Heart right ventricle (tissue), 16 donors: ENCODE measurements at regions not wholly inside any gene's neighbourhood (a gene's known extent, or its start where the extent isn't known, plus 50 kb on each side); places are given as distances from the start of the nearest gene placed in this dataset.
A peak's percentile ranks its signal among the peaks of the same experiment; 100 is the strongest.
"Not testable (repeated sequence)": the region's sequence is repeated elsewhere in the genome, so short reads cannot be mapped to it uniquely, and the experiment has no call there.

Source experiments
- ATAC-seq, 8 donors: fragments of 200-7000 bp; cut with Tn5 transposase; one replicate each; pipeline ENCODE4 v1.9.1; 2020; ENCODE audit warnings: mild to moderate bottlenecking in 8 of 8, moderate library complexity in 8 of 8, moderate number of reproducible peaks in 1 of 8
- DNase-seq, 2 donors: peaks; one replicate each; pipeline ENCODE4 v3.0.0-alpha.2; 2020
- H3K27ac ChIP-seq, 10 donors: fragments of 200-600 bp; sonication (generic) in 2 of 10; one replicate each; pipeline versions ENCODE4 v1.5.0 to v1.8.0; 2020 to 2022; ENCODE audit warnings: mild to moderate bottlenecking in 3 of 10
- H3K27me3 ChIP-seq, 7 donors: fragments of 200-600 bp; one replicate each; pipeline ENCODE4 v1.8.0; 2021 to 2022; ENCODE audit warnings: mild to moderate bottlenecking in 2 of 7
- H3K36me3 ChIP-seq, 9 donors: fragments of 200-600 bp; sonication (generic) in 1 of 9; one replicate each; pipeline versions ENCODE4 v1.5.0 to v1.8.0; 2020 to 2022; ENCODE audit warnings: mild to moderate bottlenecking in 2 of 9
- H3K4me1 ChIP-seq, 9 donors: fragments of 200-600 bp; sonication (generic) in 1 of 9; one replicate each; pipeline versions ENCODE4 v1.5.0 to v1.8.0; 2020 to 2022; ENCODE audit warnings: mild to moderate bottlenecking in 4 of 9
- H3K4me3 ChIP-seq, 10 donors: fragments of 200-600 bp; sonication (generic) in 2 of 10; one replicate each; pipeline versions ENCODE4 v1.5.0 to v1.8.0; 2020 to 2022; ENCODE audit warnings: mild to moderate bottlenecking in 7 of 10, moderate library complexity in 2 of 10
- H3K9me3 ChIP-seq, 11 donors: fragments of 200-600 bp in 10 of 11; sonication (generic) in 2 of 11; one replicate each; pipeline versions ENCODE4 v1.5.0 to v1.8.0; 2013 to 2022; ENCODE audit warnings: mild to moderate bottlenecking in 2 of 11, control low read depth in 1 of 11, moderate library complexity in 1 of 11
- CTCF ChIP-seq, 9 donors: fragments of 200-600 bp; sonication (generic) in 2 of 9; IDR thresholded peaks; one replicate each; pipeline versions ENCODE4 v1.5.0 to v1.8.0; 2021 to 2022; ENCODE audit warnings: antibody characterized with exemption in 9 of 9, mild to moderate bottlenecking in 5 of 9, moderate library complexity in 1 of 9
- WGBS, 2 donors: extraction: QIAGEN DNeasy Blood & Tissue Kit; methylation state at CpG; one replicate each; pipeline ENCODE4 v1.1.7; 2013; ENCODE audit warnings: inconsistent platforms in 1 of 2; 5-methylcytosine and 5-hydroxymethylcytosine counted together
- intact Hi-C, 10 donors: fragments of 100-400 bp; cut with DNase I; formaldehyde crosslinking; loops; one replicate each; pipeline versions ENCODE4 v1.11.1 to v1.14.2; 2022
- donor health status: Arrhythmogenic right ventricular cardiomyopathy.
- donor health status: ischemic (EF 13 %, LVEDD 7.1; RV severe dilation, severe dysfunction).
- donor health status: healthy with polysubstance abuse.
- donor health status: DM: no; HTN: yes; CAD: no.
- donor health status: DM: no; HTN: no; CAD: no.
- donor health status: ischemic (EF 25% LVEDD 6.9; RV normal size, moderate dysfunction).
- donor health status: ischemic (EF 25% LVEDD 5.7; RV mildly dilated, moderate dysfunction).
- donor health status: healthy.
- donor health status: DM: yes; HTN: yes; CAD: no.
- donor health status: Ischemic cardiomyopathy.
- donor health status: ischemic (EF 35%, LVEDD 5.7; RV mildly dilated, moderate dysfunction).
- donor health status: nonischemic (EF 11% LVEDD 7.7; RV severe dilation, severe dysfunction).
- donor health status: DM: yes; HTN: yes; CAD: no.
- donor health status: PGD.
- donor health status: ischemic (EF 29% LVEDD 5.4; RV normal size, mild dysfunction).
- donor health status: nonischemic (EF 23%, LVEDD 6.1; RV moderate dilation, normal function).

DNA sequence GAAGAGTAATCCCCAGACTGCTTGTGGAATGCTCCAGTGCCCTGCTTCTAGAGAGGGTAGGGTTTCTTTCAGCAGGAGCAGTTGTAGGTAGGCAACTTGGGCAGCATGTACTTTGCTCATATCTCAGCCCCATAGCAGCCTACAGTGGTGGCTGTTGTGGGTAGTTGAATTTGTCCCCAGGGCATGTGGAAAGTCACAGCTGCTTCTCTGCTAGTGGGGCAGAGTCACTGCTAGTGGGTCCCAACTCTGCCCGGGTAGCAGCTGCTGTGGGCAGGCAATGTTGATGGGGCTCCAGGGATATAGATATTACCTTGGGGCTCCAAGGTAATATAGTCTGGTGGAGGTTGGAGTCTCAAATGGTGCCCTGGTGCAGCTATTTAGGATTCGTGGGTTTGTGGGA, 174.5 kb downstream of the OTOL1 start:
- Histone ChIP-seq H3K27me3 (no peaks in the 10 kb centered on the region), H3K4me3 (no peak overlapping the region), H3K4me1 (no peaks in the 10 kb centered on the region), H3K9me3 (peaks cover 0 to 24% (median 8%) of the 10 kb centered on the region in 11 donors), H3K36me3 (no peaks in the 10 kb centered on the region), H3K27ac (no peak overlapping the region)
- DNase-seq: no peak
- no peak for TF ChIP-seq CTCF (IDR thresholded peaks at IDR 0.05)
- 75 to 79% methylated on average over 2 of the region's 2 CpGs for WGBS, 2 donors
- ATAC-seq: no peak
- intact Hi-C loops: no loop called here

GRCh38 chr3:161672478-161672877, 175.9 kb downstream of the OTOL1 start:
- Histone ChIP-seq H3K4me3 (no peak overlapping the region), H3K9me3 (peaks cover 0 to 24% (median 8%) of the 10 kb centered on the region in 11 donors), H3K4me1 (no peaks in the 10 kb centered on the region), H3K27me3 (no peaks in the 10 kb centered on the region), H3K27ac (no peak overlapping the region), H3K36me3 (no peaks in the 10 kb centered on the region)
- intact Hi-C loops: no loop called here
- TF ChIP-seq CTCF (IDR thresholded peaks at IDR 0.05): no peak
- 45 to 61% methylated on average over 4 of the region's 4 CpGs for WGBS, 2 donors
- ATAC-seq (peak; percentile 35 to 99 (median 78)), DNase-seq (peak; percentile 4 to 18)

DNA sequence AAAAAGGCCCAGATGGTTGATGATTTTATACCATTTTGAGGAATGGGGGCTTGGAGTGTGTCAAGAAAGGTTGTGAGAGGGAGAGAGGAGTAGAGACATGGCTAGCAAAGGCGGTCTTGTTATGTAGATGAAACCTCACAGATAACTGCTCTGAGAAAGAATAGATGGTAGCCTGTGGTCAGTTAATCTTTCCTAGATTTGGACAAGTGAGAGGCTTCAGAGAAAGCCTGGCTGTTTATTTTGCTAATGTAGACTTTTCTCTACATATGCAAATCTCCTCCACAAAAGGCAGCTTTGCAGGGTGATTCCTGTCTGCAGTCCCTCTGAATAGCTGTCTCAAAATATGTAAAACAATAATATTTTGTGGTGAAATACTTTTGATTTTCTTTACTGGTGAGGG, 177.3 kb downstream of the OTOL1 start:
- no peaks in the 10 kb centered on the region for H3K27me3 ChIP-seq
- intact Hi-C loops: no loop called here

GRCh38 chr3:161674402-161674801, 177.8 kb downstream of the OTOL1 start:
- no peaks in the 10 kb centered on the region for H3K36me3 ChIP-seq
- DNase-seq: no peak
- no peak for TF ChIP-seq CTCF (IDR thresholded peaks at IDR 0.05)
- H3K27ac ChIP-seq: no peak overlapping the region
- ATAC-seq: no peak
- H3K9me3 ChIP-seq: peaks cover 0 to 14% (median 4%) of the 10 kb centered on the region in 11 donors
- H3K4me1 ChIP-seq: no peaks in the 10 kb centered on the region
- intact Hi-C loops: no loop called here
- H3K4me3 ChIP-seq: no peak overlapping the region
- no peaks in the 10 kb centered on the region for H3K27me3 ChIP-seq

More for the DNA sequence above, 177.3 kb downstream of the OTOL1 start:
- Histone ChIP-seq H3K4me1 (no peaks in the 10 kb centered on the region), H3K4me3 (no peak overlapping the region), H3K27ac (no peak overlapping the region), H3K9me3 (peaks cover 0 to 19% (median 8%) of the 10 kb centered on the region in 11 donors), H3K36me3 (no peaks in the 10 kb centered on the region)
- no peak for TF ChIP-seq CTCF (IDR thresholded peaks at IDR 0.05)
- ATAC-seq (no peak), DNase-seq (no peak)
- WGBS, 2 donors: 85% methylated on average over 1 of the region's 1 CpG

- DNase-seq, ATAC-seq, H3K27ac ChIP-seq, intact Hi-C loops, H3K4me3 ChIP-seq, H3K36me3 ChIP-seq, H3K4me1 ChIP-seq, H3K9me3 ChIP-seq, H3K27me3 ChIP-seq: not testable (repeated sequence)
- WGBS, 2 donors: 77 to 86% methylated on average over 6 of the region's 6 CpGs
Observed at GRCh38 chr3:161681831-161682230, 185.2 kb downstream of the OTOL1 start.
